Loucy (cell line): ENCODE measurements at regions not wholly inside any gene's neighbourhood (a gene's known extent, or its start where the extent isn't known, plus 50 kb on each side); places are given as distances from the start of the nearest gene placed in this dataset.

Source experiments
- EZH2phosphoT487 ChIP-seq: fragments of 200-600 bp; IDR thresholded peaks from 2 replicates; pipeline ENCODE4 v1.6.1; 2018; ENCODE audit warnings: antibody characterized with exemption, mild to moderate bottlenecking, moderate library complexity, borderline replicate concordance
- TF ChIP-seq, protein P1 (sequence below): fragments of 200-600 bp; sonication (generic); conservative IDR thresholded peaks from 2 replicates; pipeline ENCODE4 v1.5.1; 2014; ENCODE audit warnings: mild to moderate bottlenecking, antibody characterized with exemption, low read length

DNA sequence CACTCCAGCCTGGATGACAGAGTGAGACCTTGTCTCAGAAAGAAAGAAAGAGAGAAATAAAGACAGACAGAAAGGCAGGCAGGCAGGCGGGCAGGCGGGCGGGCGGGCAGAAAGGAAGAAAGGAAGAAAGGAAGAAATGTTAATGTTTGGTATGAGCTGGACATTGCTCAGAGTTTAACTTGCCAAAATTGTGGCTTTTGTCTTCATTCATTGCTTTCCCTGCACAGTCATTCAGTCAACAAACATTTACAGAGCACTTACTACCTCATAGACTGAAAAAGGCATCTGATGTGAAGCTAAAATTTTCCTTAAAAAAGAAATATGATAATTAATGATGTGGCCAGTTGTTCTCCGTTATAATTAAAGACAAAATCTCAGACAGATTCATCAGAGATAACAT lies 247.1 kb downstream of the SPTSSA start:
- TF ChIP-seq, protein P1, sequence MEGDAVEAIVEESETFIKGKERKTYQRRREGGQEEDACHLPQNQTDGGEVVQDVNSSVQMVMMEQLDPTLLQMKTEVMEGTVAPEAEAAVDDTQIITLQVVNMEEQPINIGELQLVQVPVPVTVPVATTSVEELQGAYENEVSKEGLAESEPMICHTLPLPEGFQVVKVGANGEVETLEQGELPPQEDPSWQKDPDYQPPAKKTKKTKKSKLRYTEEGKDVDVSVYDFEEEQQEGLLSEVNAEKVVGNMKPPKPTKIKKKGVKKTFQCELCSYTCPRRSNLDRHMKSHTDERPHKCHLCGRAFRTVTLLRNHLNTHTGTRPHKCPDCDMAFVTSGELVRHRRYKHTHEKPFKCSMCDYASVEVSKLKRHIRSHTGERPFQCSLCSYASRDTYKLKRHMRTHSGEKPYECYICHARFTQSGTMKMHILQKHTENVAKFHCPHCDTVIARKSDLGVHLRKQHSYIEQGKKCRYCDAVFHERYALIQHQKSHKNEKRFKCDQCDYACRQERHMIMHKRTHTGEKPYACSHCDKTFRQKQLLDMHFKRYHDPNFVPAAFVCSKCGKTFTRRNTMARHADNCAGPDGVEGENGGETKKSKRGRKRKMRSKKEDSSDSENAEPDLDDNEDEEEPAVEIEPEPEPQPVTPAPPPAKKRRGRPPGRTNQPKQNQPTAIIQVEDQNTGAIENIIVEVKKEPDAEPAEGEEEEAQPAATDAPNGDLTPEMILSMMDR: no peak
- TF ChIP-seq EZH2phosphoT487: no peak
